B cell (primary cell): ENCODE measurements at regions not wholly inside any gene's neighbourhood (a gene's known extent, or its start where the extent isn't known, plus 50 kb on each side); places are given as distances from the start of the nearest gene placed in this dataset.

Experiments used
- CTCF ChIP-seq: fragments of 200-600 bp; IDR thresholded peaks from one replicate; pipeline ENCODE4 v1.8.0; 2022; ENCODE audit warnings: antibody characterized with exemption, mild to moderate bottlenecking
- EZH2 ChIP-seq: IDR thresholded peaks from 2 replicates; pipeline ENCODE4 v1.6.1; 2012; ENCODE audit warnings: borderline replicate concordance, low read depth, mild to moderate bottlenecking, moderate library complexity, low read length; ENCODE audit not compliant: insufficient read depth, poor library complexity, severe bottlenecking

DNA sequence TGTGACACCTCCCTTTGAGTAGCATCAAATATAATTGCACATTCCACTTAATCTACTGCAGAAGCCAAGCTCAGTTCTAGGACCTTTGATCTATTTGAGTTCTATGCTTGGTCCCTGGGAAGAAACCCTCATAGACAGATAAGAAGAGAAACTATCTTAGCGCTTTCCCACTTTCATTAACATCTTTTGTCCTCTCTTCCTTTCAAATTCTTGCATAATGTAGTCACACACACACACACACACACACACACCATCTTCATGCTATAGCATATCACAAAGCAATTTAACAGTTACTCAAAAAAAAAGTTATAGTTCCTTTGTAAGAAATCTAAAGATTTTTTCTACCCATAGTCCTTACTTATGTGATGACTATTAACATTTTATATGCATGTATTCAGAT, 735.9 kb upstream of the PCDH9 start:
- TF ChIP-seq CTCF (no peak), EZH2 (no peak)
